ENCODE measurements at regions not wholly inside any gene's neighbourhood (a gene's known extent, or its start where the extent isn't known, plus 50 kb on each side); places are given as distances from the start of the nearest gene placed in this dataset.

DNA sequence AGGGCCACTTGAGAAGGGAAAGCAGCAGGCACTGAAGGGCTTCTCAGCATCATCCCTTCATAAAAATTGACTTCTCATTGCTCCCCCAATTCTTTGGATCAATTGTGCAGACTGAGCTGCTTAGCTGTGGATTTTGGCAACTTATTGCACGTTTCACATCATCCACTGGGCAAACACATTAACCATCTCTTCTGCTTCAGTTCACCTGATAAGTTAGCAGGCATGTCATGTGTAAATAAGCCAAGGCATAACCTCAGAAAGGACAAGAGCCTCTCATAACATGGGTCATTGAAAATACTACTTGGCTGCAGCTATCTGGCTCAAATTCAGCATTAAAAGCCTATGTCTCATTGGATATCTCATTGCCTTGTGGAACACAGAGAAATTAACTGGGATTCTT, 366.5 kb downstream of the LRRC3B start:
- H3K27me3 Mint-ChIP-seq (ENCODE audit: insufficient read depth, unreplicated experiment): no peaks in the 10 kb centered on the region
- POLR2A ChIA-PET: no interaction called here
- H3K9me3 Mint-ChIP-seq (ENCODE audit: unreplicated experiment): peaks cover 9% of the 10 kb centered on the region

GRCh38 chr3:26997226-26997625, 372.0 kb downstream of the NEK10 start:
- Mint-ChIP-seq H3K27ac (ENCODE audit: unreplicated experiment) (no peak overlapping the region), H3K4me3 (ENCODE audit: unreplicated experiment) (no peak overlapping the region), H3K4me1 (ENCODE audit: low read depth, unreplicated experiment) (no peaks in the 10 kb centered on the region), H3K9me3 (ENCODE audit: unreplicated experiment) (peaks cover 15% of the 10 kb centered on the region), H3K36me3 (ENCODE audit: insufficient read depth, unreplicated experiment) (no peaks in the 10 kb centered on the region), H3K27me3 (ENCODE audit: insufficient read depth, unreplicated experiment) (no peaks in the 10 kb centered on the region)
- H3K27me3 ChIP-seq (replicated peaks; ENCODE audit: control insufficient read depth, insufficient read depth, low read length): no peaks in the 10 kb centered on the region
- no peaks in the 10 kb centered on the region for H3K9me3 ChIP-seq
- CTCF ChIA-PET: no interaction called here
- intact Hi-C loops (cut with micrococcal nuclease; ENCODE audit: unreplicated experiment): no loop called here
- TF ChIP-seq, protein P1, sequence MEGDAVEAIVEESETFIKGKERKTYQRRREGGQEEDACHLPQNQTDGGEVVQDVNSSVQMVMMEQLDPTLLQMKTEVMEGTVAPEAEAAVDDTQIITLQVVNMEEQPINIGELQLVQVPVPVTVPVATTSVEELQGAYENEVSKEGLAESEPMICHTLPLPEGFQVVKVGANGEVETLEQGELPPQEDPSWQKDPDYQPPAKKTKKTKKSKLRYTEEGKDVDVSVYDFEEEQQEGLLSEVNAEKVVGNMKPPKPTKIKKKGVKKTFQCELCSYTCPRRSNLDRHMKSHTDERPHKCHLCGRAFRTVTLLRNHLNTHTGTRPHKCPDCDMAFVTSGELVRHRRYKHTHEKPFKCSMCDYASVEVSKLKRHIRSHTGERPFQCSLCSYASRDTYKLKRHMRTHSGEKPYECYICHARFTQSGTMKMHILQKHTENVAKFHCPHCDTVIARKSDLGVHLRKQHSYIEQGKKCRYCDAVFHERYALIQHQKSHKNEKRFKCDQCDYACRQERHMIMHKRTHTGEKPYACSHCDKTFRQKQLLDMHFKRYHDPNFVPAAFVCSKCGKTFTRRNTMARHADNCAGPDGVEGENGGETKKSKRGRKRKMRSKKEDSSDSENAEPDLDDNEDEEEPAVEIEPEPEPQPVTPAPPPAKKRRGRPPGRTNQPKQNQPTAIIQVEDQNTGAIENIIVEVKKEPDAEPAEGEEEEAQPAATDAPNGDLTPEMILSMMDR (IDR thresholded peaks at IDR 0.05; ENCODE audit: insufficient read depth in 1 of 2, low read depth in 1 of 2, low read length in 1 of 2, severe bottlenecking in 1 of 2, unreplicated experiment in 1 of 2): no peak
- H3K4me3 ChIP-seq (ENCODE audit: low read depth, low read length): no peak overlapping the region
- POLR2A ChIA-PET: no interaction called here
- no peaks in the 10 kb centered on the region for H3K36me3 ChIP-seq (ENCODE audit: control insufficient read depth, insufficient read depth, low read length)
- no peak for DNase-seq
- H3K4me1 ChIP-seq: no peaks in the 10 kb centered on the region
- BruUV-seq (replicated peaks): no TSS peak

More for the DNA sequence above, 366.5 kb downstream of the LRRC3B start:
- CTCF ChIA-PET: no interaction called here
- Histone ChIP-seq H3K4me3 (ENCODE audit: low read depth, low read length) (no peak overlapping the region), H3K4me1 (no peaks in the 10 kb centered on the region), H3K36me3 (ENCODE audit: control insufficient read depth, insufficient read depth, low read length) (no peaks in the 10 kb centered on the region), H3K9me3 (no peaks in the 10 kb centered on the region), H3K27me3 (replicated peaks; ENCODE audit: control insufficient read depth, insufficient read depth, low read length) (no peaks in the 10 kb centered on the region)
- H3K36me3 Mint-ChIP-seq (ENCODE audit: insufficient read depth, unreplicated experiment): no peaks in the 10 kb centered on the region
- no peak overlapping the region for H3K4me3 Mint-ChIP-seq (ENCODE audit: unreplicated experiment)
- no peak for DNase-seq
- no TSS peak for BruUV-seq (replicated peaks)
- intact Hi-C loops (cut with micrococcal nuclease; ENCODE audit: unreplicated experiment): no loop called here
- H3K27ac Mint-ChIP-seq (ENCODE audit: unreplicated experiment): no peak overlapping the region
- TF ChIP-seq, protein P1 (IDR thresholded peaks at IDR 0.05; ENCODE audit: insufficient read depth in 1 of 2, low read depth in 1 of 2, low read length in 1 of 2, severe bottlenecking in 1 of 2, unreplicated experiment in 1 of 2): no peak
- H3K4me1 Mint-ChIP-seq (ENCODE audit: low read depth, unreplicated experiment): no peaks in the 10 kb centered on the region

DNA sequence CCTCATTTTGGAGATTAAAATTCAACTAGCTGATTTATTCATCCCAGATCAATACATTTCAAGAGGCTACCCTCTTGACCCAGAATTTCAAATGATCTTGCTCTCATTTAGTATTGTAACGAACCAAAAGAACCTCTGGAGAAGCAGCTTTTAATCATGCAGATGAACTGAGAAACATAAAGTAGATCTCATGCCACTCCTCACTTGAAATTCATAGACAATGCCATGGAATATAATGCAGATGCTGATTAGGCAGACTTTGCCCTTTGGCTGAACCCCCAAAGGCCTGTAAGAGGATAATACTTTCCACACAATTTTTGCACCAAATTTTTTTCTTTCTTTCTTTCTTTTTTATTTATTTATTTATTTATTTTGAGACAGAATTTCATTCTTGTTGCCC, 358.3 kb downstream of the NEK10 start:
- H3K4me1 ChIP-seq: no peaks in the 10 kb centered on the region
- ChIA-PET CTCF (no interaction called here), POLR2A (no interaction called here)
- no peaks in the 10 kb centered on the region for H3K36me3 Mint-ChIP-seq (ENCODE audit: insufficient read depth, unreplicated experiment)
- intact Hi-C loops (cut with micrococcal nuclease; ENCODE audit: unreplicated experiment): no loop called here
- TF ChIP-seq, protein P1 (IDR thresholded peaks at IDR 0.05; ENCODE audit: insufficient read depth in 1 of 2, low read depth in 1 of 2, low read length in 1 of 2, severe bottlenecking in 1 of 2, unreplicated experiment in 1 of 2): no peak
- H3K27ac Mint-ChIP-seq (ENCODE audit: unreplicated experiment): no peak overlapping the region
- no peaks in the 10 kb centered on the region for H3K9me3 Mint-ChIP-seq (ENCODE audit: unreplicated experiment)
- H3K27me3 ChIP-seq (replicated peaks; ENCODE audit: control insufficient read depth, insufficient read depth, low read length): no peaks in the 10 kb centered on the region
- no peak overlapping the region for H3K4me3 Mint-ChIP-seq (ENCODE audit: unreplicated experiment)
- no peaks in the 10 kb centered on the region for H3K36me3 ChIP-seq (ENCODE audit: control insufficient read depth, insufficient read depth, low read length)
- H3K27me3 Mint-ChIP-seq (ENCODE audit: insufficient read depth, unreplicated experiment): no peaks in the 10 kb centered on the region
- no peaks in the 10 kb centered on the region for H3K9me3 ChIP-seq
- no peak for DNase-seq
- no TSS peak for BruUV-seq (replicated peaks)
- H3K4me3 ChIP-seq (ENCODE audit: low read depth, low read length): no peak overlapping the region
- no peaks in the 10 kb centered on the region for H3K4me1 Mint-ChIP-seq (ENCODE audit: low read depth, unreplicated experiment)
